PFSK-1 (cell line): ENCODE measurements at regions not wholly inside any gene's neighbourhood (a gene's known extent, or its start where the extent isn't known, plus 50 kb on each side); places are given as distances from the start of the nearest gene placed in this dataset.

Experiments used
- POLR2AphosphoS5 ChIP-seq: IDR thresholded peaks from 2 replicates; pipeline ENCODE4 v1.6.1; 2012; ENCODE audit warnings: low read depth, mild to moderate bottlenecking, control low read depth, low read length, moderate library complexity
- TAF1 ChIP-seq: IDR thresholded peaks from 2 replicates; pipeline ENCODE4 v1.6.1; 2012; ENCODE audit warnings: low read length, control low read depth, borderline replicate concordance; ENCODE audit not compliant: insufficient read depth

DNA sequence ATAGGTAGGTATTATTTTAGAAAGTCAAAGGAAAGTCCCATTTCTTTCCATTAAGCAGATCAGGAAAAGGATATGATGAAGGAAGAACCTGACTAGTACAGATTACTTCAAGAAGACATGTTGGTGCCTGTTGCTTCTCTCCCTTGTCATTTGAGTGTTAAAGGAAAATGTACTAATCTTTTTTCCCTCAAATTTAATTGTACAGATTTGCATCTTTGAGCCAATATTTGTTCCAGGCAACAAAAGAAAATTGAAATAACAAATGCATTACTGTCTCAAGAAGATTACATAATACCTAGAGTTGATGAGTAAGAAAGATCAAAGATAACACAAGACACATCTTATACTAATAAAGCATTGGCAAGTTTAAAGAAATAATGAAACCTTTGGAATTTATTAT, 566.9 kb upstream of the ZP4 start:
- no peak for TF ChIP-seq POLR2AphosphoS5
- TF ChIP-seq TAF1 = no peak
